GM19438 (cell line): ENCODE measurements at regions not wholly inside any gene's neighbourhood (a gene's known extent, or its start where the extent isn't known, plus 50 kb on each side); places are given as distances from the start of the nearest gene placed in this dataset.

Source experiments
- ATAC-seq: cut with Tn5 transposase; IDR thresholded peaks from one replicate; pipeline ENCODE4 v1.9.1; 2021; ENCODE audit warnings: low read depth; ENCODE audit not compliant: unreplicated experiment

DNA sequence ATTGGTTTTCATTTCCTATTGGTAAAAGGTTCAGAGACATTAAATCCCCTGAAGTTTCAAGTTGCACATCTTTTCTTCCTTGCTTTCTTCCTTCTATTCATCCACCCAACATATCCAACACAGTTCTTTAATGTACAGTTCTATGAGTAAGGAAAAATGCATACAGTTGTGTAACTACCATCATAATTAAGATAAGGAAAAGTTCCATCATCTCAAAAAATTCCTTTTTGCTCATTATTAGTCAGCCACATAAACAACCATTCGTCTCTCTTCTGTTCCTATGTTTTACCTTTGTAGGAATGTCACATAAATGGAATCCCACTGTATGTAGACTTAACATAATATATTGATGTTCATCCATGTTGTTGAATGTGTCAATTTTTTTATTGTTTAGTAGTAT, 211.1 kb upstream of the ADAMTS9 start:
- no peak for ATAC-seq

DNA sequence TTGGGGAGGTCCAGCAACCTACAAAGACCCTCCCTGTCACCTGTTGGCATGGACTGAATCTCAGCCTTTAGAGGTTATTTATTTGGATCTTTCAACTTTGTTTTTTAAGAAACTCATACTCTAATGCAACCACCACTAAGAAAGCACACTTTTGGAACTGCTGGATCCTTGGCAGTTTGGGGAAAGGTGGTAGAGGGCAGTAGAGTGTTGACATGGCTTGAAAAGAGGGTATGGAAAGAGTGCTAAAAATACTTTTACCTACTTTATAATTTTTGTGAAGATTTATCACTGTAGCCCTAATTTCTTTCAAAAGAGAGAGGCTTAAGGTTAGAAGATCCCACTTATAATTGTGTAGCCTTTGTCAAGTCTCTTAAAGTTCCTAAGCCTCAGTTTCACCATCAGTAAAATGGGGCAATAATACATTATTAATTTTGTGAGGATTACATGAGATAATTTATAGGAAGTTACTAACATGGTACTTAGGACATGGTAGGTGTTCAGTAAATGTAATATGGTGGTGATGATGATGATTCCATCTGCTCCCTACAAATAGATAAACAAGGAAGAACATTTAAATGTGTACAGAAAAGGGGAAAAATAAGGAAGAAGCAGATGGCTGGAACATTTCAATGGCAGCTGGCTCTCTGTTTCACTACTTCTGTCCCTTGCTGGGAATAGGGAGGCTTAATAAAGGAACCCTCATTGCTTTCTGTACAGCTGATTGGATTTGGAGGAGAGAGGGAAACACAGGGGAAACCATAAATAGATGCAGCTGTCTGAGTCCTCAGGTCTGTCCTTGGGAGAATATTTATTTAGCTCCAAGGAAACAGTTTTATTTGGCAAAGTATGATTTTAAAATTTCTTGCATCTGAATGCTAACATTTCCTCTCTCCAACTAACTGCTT, 208.4 kb upstream of the ADAMTS9 start:
- ATAC-seq: no peak

- no peak for ATAC-seq
Measured at GRCh38 chr3:64895106-64895990, 207.5 kb upstream of the ADAMTS9 start.

GRCh38 chr3:64894006-64894405, 206.2 kb upstream of the ADAMTS9 start:
- ATAC-seq: no peak

GRCh38 chr3:64892671-64893309, 205.0 kb upstream of the ADAMTS9 start:
- ATAC-seq: no peak

- ATAC-seq: no peak
Measured at GRCh38 chr3:64891021-64891420, 203.2 kb upstream of the ADAMTS9 start.

DNA sequence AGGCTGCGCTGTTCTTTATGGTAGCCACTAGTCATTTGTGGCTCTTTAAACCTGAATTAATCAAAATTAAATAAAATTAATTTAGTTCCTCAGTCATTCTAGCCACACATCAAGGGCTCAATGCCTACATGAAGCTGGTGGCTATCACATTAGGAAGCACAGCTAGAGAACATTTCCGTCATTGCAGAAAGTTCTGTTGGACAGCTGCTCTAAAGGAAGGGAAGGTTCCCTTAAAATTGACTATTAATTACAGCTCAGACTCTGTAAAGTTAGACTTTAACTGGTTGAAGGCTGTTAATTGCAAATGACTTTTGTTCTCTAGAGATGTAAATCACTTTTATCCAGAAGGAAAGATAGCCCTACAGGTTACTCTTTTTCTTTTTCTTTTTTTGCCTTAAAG, 202.7 kb upstream of the ADAMTS9 start:
- no peak for ATAC-seq

GRCh38 chr3:64890006-64890405, 202.2 kb upstream of the ADAMTS9 start:
- ATAC-seq: no peak

GRCh38 chr3:64888840-64889392, 201.1 kb upstream of the ADAMTS9 start:
- ATAC-seq: no peak

- no peak for ATAC-seq
Measured at GRCh38 chr3:64888165-64888564, 200.4 kb upstream of the ADAMTS9 start.

- no peak for ATAC-seq
Measured at GRCh38 chr3:64885055-64885454, 197.3 kb upstream of the ADAMTS9 start.

DNA sequence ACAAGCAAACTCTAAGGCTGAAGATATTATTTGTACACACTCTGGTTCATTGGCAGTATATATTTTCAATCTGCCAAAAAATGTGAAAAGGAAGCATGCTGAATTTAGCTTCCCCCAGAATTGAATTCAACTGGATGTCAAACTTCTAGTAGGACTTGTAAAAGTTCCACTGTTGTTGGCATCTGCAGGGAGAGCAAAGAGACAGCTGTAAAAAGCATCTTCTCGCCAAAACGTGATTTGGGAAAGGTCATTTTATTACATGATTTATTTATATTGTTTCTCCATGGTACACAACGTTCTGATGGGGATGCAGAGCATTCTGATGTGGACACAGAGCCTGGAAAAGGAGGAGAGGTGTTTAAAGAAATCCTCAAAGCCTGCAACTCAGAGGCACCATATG, 196.7 kb upstream of the ADAMTS9 start:
- no peak for ATAC-seq

DNA sequence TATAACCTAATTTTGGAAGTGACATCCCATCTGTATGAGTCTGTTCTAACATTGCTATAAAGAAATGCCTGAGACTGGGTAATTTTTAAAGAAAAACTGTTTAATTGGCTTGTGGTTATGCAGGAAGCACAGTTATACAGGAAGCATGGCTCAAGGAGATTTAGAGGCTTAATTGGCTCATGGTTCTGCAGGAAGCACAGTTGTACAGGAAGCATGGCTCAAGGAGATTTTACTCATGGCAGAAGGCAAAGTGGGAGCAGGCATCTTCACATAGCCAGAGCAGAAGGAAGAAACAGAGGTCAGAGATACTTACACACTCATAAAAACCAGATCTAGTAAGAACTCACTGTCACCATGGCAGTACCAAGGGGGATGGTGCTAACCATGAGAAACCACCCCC, 193.1 kb upstream of the ADAMTS9 start:
- no peak for ATAC-seq

DNA sequence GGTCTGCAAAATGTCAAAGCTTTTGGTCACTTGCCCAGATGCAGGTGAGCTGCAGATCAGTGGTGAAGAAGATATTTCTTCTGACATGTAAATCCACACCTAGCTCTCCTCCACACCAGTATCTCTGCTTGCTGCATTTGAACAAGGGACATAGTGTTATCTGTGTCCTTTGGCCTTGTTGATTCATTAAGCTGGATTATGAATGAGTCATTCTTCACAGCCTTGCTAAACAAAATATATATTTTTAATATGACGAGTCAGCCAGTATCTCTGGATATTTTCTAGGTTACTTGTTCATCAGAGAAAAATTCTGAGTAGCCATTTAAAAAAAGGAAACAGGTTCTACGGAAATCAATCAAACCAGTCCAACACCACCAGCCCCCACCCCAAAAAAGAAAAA, 190.6 kb upstream of the ADAMTS9 start:
- ATAC-seq: no peak

GRCh38 chr3:64873400-64873799, 185.6 kb upstream of the ADAMTS9 start:
- ATAC-seq: no peak

DNA sequence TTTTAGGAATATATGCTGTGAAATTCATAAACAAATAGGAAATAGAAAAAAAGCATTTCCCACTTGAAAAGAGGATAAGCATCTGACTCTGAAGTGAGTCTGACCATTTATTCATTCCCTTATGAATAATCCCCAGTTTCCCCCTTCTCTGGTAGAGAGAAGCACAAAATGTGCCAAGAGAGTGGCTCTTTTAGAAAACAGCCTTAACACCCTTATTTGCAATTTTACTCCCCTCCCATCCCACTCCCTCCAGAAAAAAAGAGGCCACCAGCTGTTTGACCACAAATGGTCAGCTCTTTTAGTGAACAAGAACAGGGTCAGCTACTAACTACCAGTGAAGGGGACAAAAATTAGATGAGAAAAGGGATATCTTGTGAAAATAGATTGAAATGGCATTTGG, 184.5 kb upstream of the ADAMTS9 start:
- ATAC-seq: no peak

- no peak for ATAC-seq
Measured at GRCh38 chr3:64871834-64872249, 184.0 kb upstream of the ADAMTS9 start.

DNA sequence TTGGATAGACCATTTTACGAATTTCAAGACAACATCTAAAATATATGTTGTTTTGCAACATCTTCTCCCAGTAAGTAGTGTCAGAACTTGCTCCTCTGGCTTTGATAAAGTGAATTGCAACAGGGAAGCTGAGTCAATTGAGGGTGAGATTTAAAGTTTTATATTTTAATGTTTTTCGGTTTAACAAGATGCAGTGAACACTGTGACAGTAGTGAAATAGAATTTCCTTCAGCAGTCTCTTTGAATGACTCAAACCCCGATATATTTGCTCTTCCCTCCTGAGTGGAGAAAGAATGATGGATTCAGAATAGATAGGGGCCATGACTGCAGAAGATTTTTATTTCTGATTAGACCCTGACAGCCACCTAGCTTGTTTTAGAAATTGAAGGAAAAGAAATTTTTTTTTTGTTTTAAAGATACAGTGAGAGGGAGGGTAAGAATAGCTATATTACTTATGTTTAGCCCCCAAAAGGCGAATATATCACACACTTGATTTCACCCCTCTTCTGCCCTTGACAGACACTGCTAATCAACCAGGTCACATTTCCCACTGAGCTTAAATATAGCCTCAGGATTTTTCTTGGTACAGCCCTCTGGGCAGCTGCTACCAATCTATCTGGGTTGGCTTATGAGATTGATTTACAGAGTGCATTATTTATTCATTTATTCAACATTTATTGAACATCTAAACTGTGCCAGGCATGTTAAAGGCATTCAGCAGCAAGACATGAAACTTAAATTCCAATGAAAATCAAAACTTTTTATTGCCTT, 183.3 kb upstream of the ADAMTS9 start:
- no peak for ATAC-seq

DNA sequence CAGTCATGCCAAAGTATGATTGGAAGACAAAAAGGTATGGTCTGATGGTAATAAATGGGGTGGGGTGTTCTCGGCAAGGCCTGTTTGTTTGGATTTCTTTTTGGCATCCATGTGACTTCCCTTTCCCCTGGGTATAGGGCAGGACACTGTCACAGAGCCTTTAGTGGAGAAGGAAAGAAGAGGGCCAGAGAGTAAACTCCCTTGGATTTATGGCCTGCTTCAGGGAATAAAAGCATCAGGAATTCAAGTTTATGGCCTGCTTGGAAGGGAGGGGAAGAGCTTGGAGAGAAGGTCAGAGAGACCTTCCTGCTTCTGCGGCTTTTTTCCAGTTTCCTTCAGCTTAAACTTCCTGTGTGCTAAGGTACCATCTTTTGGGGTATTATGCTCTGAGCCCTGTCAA, 179.4 kb upstream of the ADAMTS9 start:
- ATAC-seq: no peak
